NAMALWA (cell line): ENCODE measurements at regions not wholly inside any gene's neighbourhood (a gene's known extent, or its start where the extent isn't known, plus 50 kb on each side); places are given as distances from the start of the nearest gene placed in this dataset.
"Not testable (repeated sequence)": the region's sequence is repeated elsewhere in the genome, so short reads cannot be mapped to it uniquely, and the experiment has no call there.

Experiments
- DNase-seq: peaks from one replicate; pipeline ENCODE4 v3.0.0-alpha.2; 2015; ENCODE audit warnings: low spot score

- no peak for DNase-seq
Observed at GRCh38 chr6:19976411-19977129, 139.4 kb downstream of the ID4 start.

GRCh38 chr6:19979059-19979458 lies 141.9 kb downstream of the ID4 start:
- no peak for DNase-seq

- DNase-seq, result no peak
Observed at GRCh38 chr6:19979986-19980385, 142.8 kb downstream of the ID4 start.

GRCh38 chr6:19983374-19983773 lies 146.2 kb downstream of the ID4 start:
- DNase-seq, result no peak

GRCh38 chr6:19986691-19987438 lies 149.7 kb downstream of the ID4 start:
- DNase-seq, result no peak

- DNase-seq, result peak; percentile 26
Observed at GRCh38 chr6:19988555-19988954, 151.4 kb downstream of the ID4 start.

GRCh38 chr6:19991176-19991575 lies 154.0 kb downstream of the ID4 start:
- DNase-seq, result no peak

GRCh38 chr6:19994909-19995308 lies 157.7 kb downstream of the ID4 start:
- no peak for DNase-seq

GRCh38 chr6:19995575-19996257 lies 158.5 kb downstream of the ID4 start:
- DNase-seq, result no peak

- DNase-seq, result no peak
Observed at GRCh38 chr6:19997104-19997503, 159.9 kb downstream of the ID4 start.

GRCh38 chr6:19998541-19998940 lies 161.4 kb downstream of the ID4 start:
- DNase-seq, result no peak

- DNase-seq, result peak; percentile 86
Observed at GRCh38 chr6:19999319-20000191, 162.4 kb downstream of the ID4 start.

- no peak for DNase-seq
Observed at GRCh38 chr6:20001286-20001685, 164.1 kb downstream of the ID4 start.

- DNase-seq, result no peak
Observed at GRCh38 chr6:20006037-20006436, 168.9 kb downstream of the ID4 start.

GRCh38 chr6:20008131-20008530 lies 171.0 kb downstream of the ID4 start:
- DNase-seq, result no peak

- no peak for DNase-seq
Observed at GRCh38 chr6:20013066-20013861, 176.1 kb downstream of the ID4 start.

GRCh38 chr6:20014508-20014907 lies 177.3 kb downstream of the ID4 start:
- DNase-seq, result no peak

- no peak for DNase-seq
Observed at GRCh38 chr6:20020526-20020925, 183.4 kb downstream of the ID4 start.

GRCh38 chr6:20021795-20022194 lies 184.6 kb downstream of the ID4 start:
- no peak for DNase-seq

GRCh38 chr6:20023549-20024315 lies 186.6 kb downstream of the ID4 start:
- not testable (repeated sequence) for DNase-seq

- no peak for DNase-seq
Observed at GRCh38 chr6:20024316-20024673, 187.1 kb downstream of the ID4 start.
